Liver (tissue), 8 donors: ENCODE measurements at regions not wholly inside any gene's neighbourhood (a gene's known extent, or its start where the extent isn't known, plus 50 kb on each side); places are given as distances from the start of the nearest gene placed in this dataset.

ENCODE experiments used
- DNase-seq: peaks from one replicate; pipeline ENCODE4 v3.0.0-alpha.2; 2017; ENCODE audit warnings: low spot score
- H3K27ac ChIP-seq, 2 donors: one replicate each; pipeline ENCODE4 v1.7.0; 2013; ENCODE audit warnings: inconsistent platforms in 2 of 2, low read length in 2 of 2, control low read depth in 1 of 2, low read depth in 1 of 2, mild to moderate bottlenecking in 1 of 2
- H3K27me3 ChIP-seq, 4 donors: one replicate each; pipeline versions ENCODE4 v1.6.1 to v1.7.0; 2013; ENCODE audit warnings: low read length in 3 of 4, inconsistent platforms in 1 of 4, mild to moderate bottlenecking in 1 of 4, moderate library complexity in 1 of 4; ENCODE audit not compliant: control insufficient read depth in 4 of 4, insufficient read depth in 4 of 4
- H3K36me3 ChIP-seq, 4 donors: one replicate each; pipeline versions ENCODE4 v1.6.1 to v1.7.0; 2013; ENCODE audit warnings: low read length in 3 of 4, mild to moderate bottlenecking in 3 of 4, low read depth in 1 of 4, moderate library complexity in 1 of 4; ENCODE audit not compliant: control insufficient read depth in 4 of 4, insufficient read depth in 3 of 4
- H3K4me1 ChIP-seq, 4 donors: one replicate each; pipeline versions ENCODE4 v1.6.1 to v1.7.0; 2013; ENCODE audit warnings: low read length in 3 of 4, mild to moderate bottlenecking in 3 of 4, moderate library complexity in 1 of 4; ENCODE audit not compliant: control insufficient read depth in 4 of 4, insufficient read depth in 4 of 4
- H3K4me3 ChIP-seq, 3 donors: one replicate each; pipeline versions ENCODE4 v1.6.1 to v1.7.0; 2013; ENCODE audit warnings: low read length in 3 of 3, control low read depth in 1 of 3, low read depth in 1 of 3, mild to moderate bottlenecking in 1 of 3
- H3K9ac ChIP-seq, 2 donors: one replicate each; pipeline ENCODE4 v1.7.0; 2013; ENCODE audit warnings: low read length in 2 of 2, mild to moderate bottlenecking in 2 of 2, moderate library complexity in 2 of 2, control low read depth in 1 of 2, low read depth in 1 of 2
- H3K9me3 ChIP-seq, 4 donors: one replicate each; pipeline versions ENCODE4 v1.6.1 to v1.7.0; 2013; ENCODE audit warnings: low read length in 3 of 4; ENCODE audit not compliant: control insufficient read depth in 4 of 4
- ATF3 ChIP-seq: IDR thresholded peaks from 2 replicates; pipeline ENCODE4 v1.6.1; 2016; ENCODE audit warnings: antibody characterized with exemption
- EGR1 ChIP-seq, 2 donors: IDR thresholded peaks; 2 replicates each; pipeline ENCODE4 v1.6.1; 2016 to 2018; ENCODE audit warnings: antibody characterized with exemption in 2 of 2, low read depth in 2 of 2
- FOXA1 ChIP-seq: IDR thresholded peaks from 2 replicates; pipeline ENCODE4 v1.6.1; 2016; ENCODE audit warnings: antibody characterized with exemption
- FOXA2 ChIP-seq: IDR thresholded peaks from 2 replicates; pipeline ENCODE4 v1.6.1; 2016; ENCODE audit warnings: antibody characterized with exemption
- GABPA ChIP-seq, 2 donors: IDR thresholded peaks in 1 of 2; conservative IDR thresholded peaks in 1 of 2; 2 replicates each; pipeline ENCODE4 v1.6.1; 2016; ENCODE audit warnings: antibody characterized with exemption in 2 of 2, mild to moderate bottlenecking in 1 of 2, moderate library complexity in 1 of 2
- HNF4A ChIP-seq, 2 donors: conservative IDR thresholded peaks; 2 replicates each; pipeline ENCODE4 v1.6.1; 2016; ENCODE audit warnings: antibody characterized with exemption in 2 of 2, mild to moderate bottlenecking in 2 of 2
- HNF4G ChIP-seq: IDR thresholded peaks from 2 replicates; pipeline ENCODE4 v1.6.1; 2016; ENCODE audit warnings: antibody characterized with exemption
- JUND ChIP-seq, 2 donors: IDR thresholded peaks; 2 replicates each; pipeline ENCODE4 v1.6.1; 2016; ENCODE audit warnings: antibody characterized with exemption in 2 of 2
- NR2F2 ChIP-seq: IDR thresholded peaks from 2 replicates; pipeline ENCODE4 v1.6.1; 2016; ENCODE audit warnings: antibody characterized with exemption
- RAD21 ChIP-seq, 2 donors: IDR thresholded peaks; 2 replicates each; pipeline ENCODE4 v1.6.1; 2016; ENCODE audit warnings: antibody characterized with exemption in 2 of 2, mild to moderate bottlenecking in 2 of 2
- REST ChIP-seq: IDR thresholded peaks from 2 replicates; pipeline ENCODE4 v1.6.1; 2016; ENCODE audit warnings: antibody characterized with exemption, mild to moderate bottlenecking
- RXRA ChIP-seq, 2 donors: IDR thresholded peaks; 2 replicates each; pipeline ENCODE4 v1.6.1; 2017 to 2018; ENCODE audit warnings: antibody characterized with exemption in 2 of 2, mild to moderate bottlenecking in 1 of 2
- SP1 ChIP-seq: IDR thresholded peaks from 2 replicates; pipeline ENCODE4 v1.6.1; 2018; ENCODE audit warnings: antibody characterized with exemption, mild to moderate bottlenecking
- TAF1 ChIP-seq: conservative IDR thresholded peaks from 2 replicates; pipeline ENCODE4 v1.6.1; 2016; ENCODE audit warnings: antibody characterized with exemption, mild to moderate bottlenecking
- YY1 ChIP-seq: IDR thresholded peaks from 2 replicates; pipeline ENCODE4 v1.6.1; 2016; ENCODE audit warnings: antibody characterized with exemption, mild to moderate bottlenecking
- WGBS: extraction: QIAGEN DNeasy Blood & Tissue Kit; methylation state at CpG from one replicate; pipeline ENCODE4 v1.1.7; 2013; 5-methylcytosine and 5-hydroxymethylcytosine counted together
- TF ChIP-seq, protein P1 (sequence below): fragments of 150-350 bp; IDR thresholded peaks from 2 replicates; pipeline ENCODE4 v1.5.1; 2017; ENCODE audit warnings: improper control_type of control experiment, low read depth, low read length; ENCODE audit not compliant: missing input control
- TF ChIP-seq, protein P2 (sequence below): IDR thresholded peaks from 2 replicates; pipeline ENCODE4 v1.6.1; 2016; ENCODE audit warnings: antibody characterized with exemption
- TF ChIP-seq, protein P3 (sequence below): IDR thresholded peaks from 2 replicates; pipeline ENCODE4 v1.6.1; 2016; ENCODE audit warnings: antibody characterized with exemption
- donor health status: healthy.
- donor health status: healthy.
- donor health status: healthy.
- donor health status: healthy.
- donor health status: healthy.

GRCh38 chr18:42287047-42287446 lies 332.0 kb downstream of the PIK3C3 start:
- no peak overlapping the region for H3K27ac ChIP-seq
- no peak overlapping the region for H3K9ac ChIP-seq
- H3K27me3 ChIP-seq, result no peaks in the 10 kb centered on the region
- WGBS, result 96% methylated on average over 1 of the region's 1 CpG
- H3K4me3 ChIP-seq, result no peak overlapping the region
- no peaks in the 10 kb centered on the region for H3K36me3 ChIP-seq
- no peaks in the 10 kb centered on the region for H3K9me3 ChIP-seq
- TF ChIP-seq YY1 (no peak), TAF1 (no peak), NR2F2 (no peak)
- no peaks in the 10 kb centered on the region for H3K4me1 ChIP-seq
- no peak for DNase-seq

GRCh38 chr18:42288129-42288528 lies 333.1 kb downstream of the PIK3C3 start:
- H3K27me3 ChIP-seq, result no peaks in the 10 kb centered on the region
- H3K36me3 ChIP-seq, result no peaks in the 10 kb centered on the region
- H3K9me3 ChIP-seq, result no peaks in the 10 kb centered on the region
- no peaks in the 10 kb centered on the region for H3K4me1 ChIP-seq
- 95% methylated on average over 1 of the region's 1 CpG for WGBS
- TF ChIP-seq, protein P1, sequence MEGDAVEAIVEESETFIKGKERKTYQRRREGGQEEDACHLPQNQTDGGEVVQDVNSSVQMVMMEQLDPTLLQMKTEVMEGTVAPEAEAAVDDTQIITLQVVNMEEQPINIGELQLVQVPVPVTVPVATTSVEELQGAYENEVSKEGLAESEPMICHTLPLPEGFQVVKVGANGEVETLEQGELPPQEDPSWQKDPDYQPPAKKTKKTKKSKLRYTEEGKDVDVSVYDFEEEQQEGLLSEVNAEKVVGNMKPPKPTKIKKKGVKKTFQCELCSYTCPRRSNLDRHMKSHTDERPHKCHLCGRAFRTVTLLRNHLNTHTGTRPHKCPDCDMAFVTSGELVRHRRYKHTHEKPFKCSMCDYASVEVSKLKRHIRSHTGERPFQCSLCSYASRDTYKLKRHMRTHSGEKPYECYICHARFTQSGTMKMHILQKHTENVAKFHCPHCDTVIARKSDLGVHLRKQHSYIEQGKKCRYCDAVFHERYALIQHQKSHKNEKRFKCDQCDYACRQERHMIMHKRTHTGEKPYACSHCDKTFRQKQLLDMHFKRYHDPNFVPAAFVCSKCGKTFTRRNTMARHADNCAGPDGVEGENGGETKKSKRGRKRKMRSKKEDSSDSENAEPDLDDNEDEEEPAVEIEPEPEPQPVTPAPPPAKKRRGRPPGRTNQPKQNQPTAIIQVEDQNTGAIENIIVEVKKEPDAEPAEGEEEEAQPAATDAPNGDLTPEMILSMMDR, result no peak
- no peak for TF ChIP-seq ATF3
- no peak for TF ChIP-seq NR2F2
- TF ChIP-seq SP1, result no peak
- no peak for TF ChIP-seq JUND (IDR thresholded peaks at IDR 0.05)
- no peak for TF ChIP-seq TAF1
- TF ChIP-seq, protein P2, sequence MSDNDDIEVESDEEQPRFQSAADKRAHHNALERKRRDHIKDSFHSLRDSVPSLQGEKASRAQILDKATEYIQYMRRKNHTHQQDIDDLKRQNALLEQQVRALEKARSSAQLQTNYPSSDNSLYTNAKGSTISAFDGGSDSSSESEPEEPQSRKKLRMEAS, result no peak
- no peak for TF ChIP-seq EGR1 (IDR thresholded peaks at IDR 0.05; ENCODE audit: low read depth in 2 of 2)
- TF ChIP-seq, protein P3, sequence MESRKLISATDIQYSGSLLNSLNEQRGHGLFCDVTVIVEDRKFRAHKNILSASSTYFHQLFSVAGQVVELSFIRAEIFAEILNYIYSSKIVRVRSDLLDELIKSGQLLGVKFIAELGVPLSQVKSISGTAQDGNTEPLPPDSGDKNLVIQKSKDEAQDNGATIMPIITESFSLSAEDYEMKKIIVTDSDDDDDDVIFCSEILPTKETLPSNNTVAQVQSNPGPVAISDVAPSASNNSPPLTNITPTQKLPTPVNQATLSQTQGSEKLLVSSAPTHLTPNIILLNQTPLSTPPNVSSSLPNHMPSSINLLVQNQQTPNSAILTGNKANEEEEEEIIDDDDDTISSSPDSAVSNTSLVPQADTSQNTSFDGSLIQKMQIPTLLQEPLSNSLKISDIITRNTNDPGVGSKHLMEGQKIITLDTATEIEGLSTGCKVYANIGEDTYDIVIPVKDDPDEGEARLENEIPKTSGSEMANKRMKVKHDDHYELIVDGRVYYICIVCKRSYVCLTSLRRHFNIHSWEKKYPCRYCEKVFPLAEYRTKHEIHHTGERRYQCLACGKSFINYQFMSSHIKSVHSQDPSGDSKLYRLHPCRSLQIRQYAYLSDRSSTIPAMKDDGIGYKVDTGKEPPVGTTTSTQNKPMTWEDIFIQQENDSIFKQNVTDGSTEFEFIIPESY, result no peak
- TF ChIP-seq FOXA2, result no peak
- no peak for TF ChIP-seq YY1
- no peak for TF ChIP-seq HNF4G
- TF ChIP-seq HNF4A (conservative IDR thresholded peaks at IDR 0.05), result no peak
- TF ChIP-seq REST, result no peak
- TF ChIP-seq RXRA (IDR thresholded peaks at IDR 0.05), result no peak
- TF ChIP-seq FOXA1, result no peak
- TF ChIP-seq GABPA (IDR thresholded peaks at IDR 0.05 in 1 of 2, conservative IDR thresholded peaks at IDR 0.05 in 1 of 2), result no peak
- no peak for TF ChIP-seq RAD21 (IDR thresholded peaks at IDR 0.05)
- no peak for DNase-seq
- no peak overlapping the region for H3K4me3 ChIP-seq
- H3K27ac ChIP-seq, result no peak overlapping the region
- H3K9ac ChIP-seq, result no peak overlapping the region
